ENCODE measurements at regions not wholly inside any gene's neighbourhood (a gene's known extent, or its start where the extent isn't known, plus 50 kb on each side); places are given as distances from the start of the nearest gene placed in this dataset.

- H3K9ac ChIP-seq (ENCODE audit: low read length in 3 of 3), result no peak overlapping the region
- no peak overlapping the region for H3K4me3 ChIP-seq (ENCODE audit: low read length in 3 of 3)
- DNase-seq, result no peak
- H3K27me3 ChIP-seq (ENCODE audit: control insufficient read depth, insufficient read depth, low read length), result no peaks in the 10 kb centered on the region
- no peak for FAIRE-seq
- TF ChIP-seq, protein P1, sequence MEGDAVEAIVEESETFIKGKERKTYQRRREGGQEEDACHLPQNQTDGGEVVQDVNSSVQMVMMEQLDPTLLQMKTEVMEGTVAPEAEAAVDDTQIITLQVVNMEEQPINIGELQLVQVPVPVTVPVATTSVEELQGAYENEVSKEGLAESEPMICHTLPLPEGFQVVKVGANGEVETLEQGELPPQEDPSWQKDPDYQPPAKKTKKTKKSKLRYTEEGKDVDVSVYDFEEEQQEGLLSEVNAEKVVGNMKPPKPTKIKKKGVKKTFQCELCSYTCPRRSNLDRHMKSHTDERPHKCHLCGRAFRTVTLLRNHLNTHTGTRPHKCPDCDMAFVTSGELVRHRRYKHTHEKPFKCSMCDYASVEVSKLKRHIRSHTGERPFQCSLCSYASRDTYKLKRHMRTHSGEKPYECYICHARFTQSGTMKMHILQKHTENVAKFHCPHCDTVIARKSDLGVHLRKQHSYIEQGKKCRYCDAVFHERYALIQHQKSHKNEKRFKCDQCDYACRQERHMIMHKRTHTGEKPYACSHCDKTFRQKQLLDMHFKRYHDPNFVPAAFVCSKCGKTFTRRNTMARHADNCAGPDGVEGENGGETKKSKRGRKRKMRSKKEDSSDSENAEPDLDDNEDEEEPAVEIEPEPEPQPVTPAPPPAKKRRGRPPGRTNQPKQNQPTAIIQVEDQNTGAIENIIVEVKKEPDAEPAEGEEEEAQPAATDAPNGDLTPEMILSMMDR (IDR thresholded peaks at IDR 0.05; ENCODE audit: borderline replicate concordance, extremely low read depth, insufficient read depth), result no peak
- H3K27ac ChIP-seq (ENCODE audit: low read depth in 2 of 2, low read length in 2 of 2), result no peak overlapping the region
- no peaks in the 10 kb centered on the region for H3K36me3 ChIP-seq (ENCODE audit: control insufficient read depth in 2 of 3, insufficient read depth in 3 of 3, low read length in 3 of 3)
- H3K4me1 ChIP-seq (ENCODE audit: control insufficient read depth in 2 of 3, insufficient read depth in 2 of 3, low read depth in 1 of 3, low read length in 3 of 3), result no peaks in the 10 kb centered on the region
- H3K9me3 ChIP-seq (ENCODE audit: control insufficient read depth in 2 of 3, insufficient read depth in 1 of 3, low read length in 3 of 3), result no peaks in the 10 kb centered on the region
- intact Hi-C loops (cut with DNase I), result no loop called here
Observed at GRCh38 chr18:44128365-44128764, 552.3 kb upstream of the SETBP1 start.

GRCh38 chr18:44130376-44130942, 550.2 kb upstream of the SETBP1 start:
- no peaks in the 10 kb centered on the region for H3K4me1 ChIP-seq (ENCODE audit: control insufficient read depth in 2 of 3, insufficient read depth in 2 of 3, low read depth in 1 of 3, low read length in 3 of 3)
- FAIRE-seq (no peak), DNase-seq (peak in 3 of 5 donors; percentile 46 to 79 (median 68))
- no peaks in the 10 kb centered on the region for H3K27me3 ChIP-seq (ENCODE audit: control insufficient read depth, insufficient read depth, low read length)
- H3K9me3 ChIP-seq (ENCODE audit: control insufficient read depth in 2 of 3, insufficient read depth in 1 of 3, low read length in 3 of 3), result no peaks in the 10 kb centered on the region
- no peak overlapping the region for H3K27ac ChIP-seq (ENCODE audit: low read depth in 2 of 2, low read length in 2 of 2)
- intact Hi-C loops (cut with DNase I), result no loop called here
- H3K9ac ChIP-seq (ENCODE audit: low read length in 3 of 3), result no peak overlapping the region
- no peaks in the 10 kb centered on the region for H3K36me3 ChIP-seq (ENCODE audit: control insufficient read depth in 2 of 3, insufficient read depth in 3 of 3, low read length in 3 of 3)
- no peak overlapping the region for H3K4me3 ChIP-seq (ENCODE audit: low read length in 3 of 3)
- TF ChIP-seq, protein P1 (IDR thresholded peaks at IDR 0.05; ENCODE audit: borderline replicate concordance, extremely low read depth, insufficient read depth), result peak; percentile 55

DNA sequence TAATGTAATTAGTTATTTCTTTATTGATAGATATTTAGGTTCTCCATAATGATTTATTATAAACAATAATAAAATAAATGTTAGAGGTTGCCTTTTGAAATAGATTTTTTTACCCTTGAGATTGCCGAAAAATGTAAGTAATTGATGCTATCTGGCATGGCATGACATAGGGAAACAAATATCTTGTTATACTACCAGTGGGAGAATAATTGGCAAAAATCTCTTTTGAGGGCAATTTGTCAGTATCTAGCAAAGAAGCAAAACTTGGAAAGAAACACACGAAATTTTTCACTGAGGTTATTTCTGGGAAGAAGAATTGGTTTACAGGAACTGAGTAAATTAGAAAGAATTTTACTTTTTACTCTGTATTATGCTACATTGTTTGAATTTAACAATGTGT, 547.2 kb upstream of the SETBP1 start:
- intact Hi-C loops (cut with DNase I), result no loop called here

More for the DNA sequence above, 547.2 kb upstream of the SETBP1 start:
- Histone ChIP-seq H3K27me3 (ENCODE audit: control insufficient read depth, insufficient read depth, low read length) (no peaks in the 10 kb centered on the region), H3K4me3 (ENCODE audit: low read length in 3 of 3) (no peak overlapping the region), H3K4me1 (ENCODE audit: control insufficient read depth in 2 of 3, insufficient read depth in 2 of 3, low read depth in 1 of 3, low read length in 3 of 3) (no peaks in the 10 kb centered on the region), H3K36me3 (ENCODE audit: control insufficient read depth in 2 of 3, insufficient read depth in 3 of 3, low read length in 3 of 3) (no peaks in the 10 kb centered on the region), H3K9me3 (ENCODE audit: control insufficient read depth in 2 of 3, insufficient read depth in 1 of 3, low read length in 3 of 3) (no peaks in the 10 kb centered on the region), H3K9ac (ENCODE audit: low read length in 3 of 3) (no peak overlapping the region), H3K27ac (ENCODE audit: low read depth in 2 of 2, low read length in 2 of 2) (no peak overlapping the region)
- no peak for FAIRE-seq
- DNase-seq, result no peak
- TF ChIP-seq, protein P1 (IDR thresholded peaks at IDR 0.05; ENCODE audit: borderline replicate concordance, extremely low read depth, insufficient read depth), result no peak

Data from kidney (tissue), 13 donors.